Prostate gland (tissue), 2 donors: ENCODE measurements at regions not wholly inside any gene's neighbourhood (a gene's known extent, or its start where the extent isn't known, plus 50 kb on each side); places are given as distances from the start of the nearest gene placed in this dataset.

Experiments
- POLR2A ChIP-seq: fragments of 450-650 bp; IDR thresholded peaks from one replicate; pipeline ENCODE4 v1.6.1; 2016; ENCODE audit warnings: antibody characterized with exemption, mild to moderate bottlenecking
- POLR2AphosphoS5 ChIP-seq: sonication (generic); formaldehyde crosslinking; IDR thresholded peaks from one replicate; pipeline ENCODE4 v1.6.1; 2017; ENCODE audit warnings: antibody characterized with exemption
- TF ChIP-seq, protein P1 (sequence below), 4 experiments: fragments of 200-600 bp in 2 of 4; fragments of 450-650 bp in 2 of 4; sonication (generic) in 2 of 4; IDR thresholded peaks; 1 replicate in 3 of 4; 2 replicates in 1 of 4; pipeline ENCODE4 v1.5.1; 2016 to 2019; ENCODE audit warnings: antibody characterized with exemption in 4 of 4, mild to moderate bottlenecking in 2 of 4, moderate library complexity in 2 of 4

DNA sequence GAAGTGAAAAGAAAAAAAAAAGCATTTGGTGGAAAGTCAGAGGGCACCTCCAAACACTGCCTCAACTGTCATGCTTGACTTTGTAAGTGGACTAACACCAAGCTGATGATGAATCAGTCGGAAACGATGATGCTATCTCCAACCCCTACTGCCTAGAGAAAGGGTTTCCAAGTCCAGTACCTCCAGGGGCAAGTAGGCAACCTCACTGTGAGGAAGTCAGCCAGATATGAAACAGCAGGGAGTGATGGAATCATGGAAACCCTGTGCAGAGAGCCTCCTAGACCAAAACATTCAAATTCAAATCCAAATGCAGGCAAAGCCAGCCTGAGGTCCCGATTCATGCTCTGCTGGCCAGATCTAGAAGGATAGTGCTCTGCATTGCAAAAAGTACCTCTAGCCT, 100.9 kb upstream of the SERP2 start:
- TF ChIP-seq, protein P1, sequence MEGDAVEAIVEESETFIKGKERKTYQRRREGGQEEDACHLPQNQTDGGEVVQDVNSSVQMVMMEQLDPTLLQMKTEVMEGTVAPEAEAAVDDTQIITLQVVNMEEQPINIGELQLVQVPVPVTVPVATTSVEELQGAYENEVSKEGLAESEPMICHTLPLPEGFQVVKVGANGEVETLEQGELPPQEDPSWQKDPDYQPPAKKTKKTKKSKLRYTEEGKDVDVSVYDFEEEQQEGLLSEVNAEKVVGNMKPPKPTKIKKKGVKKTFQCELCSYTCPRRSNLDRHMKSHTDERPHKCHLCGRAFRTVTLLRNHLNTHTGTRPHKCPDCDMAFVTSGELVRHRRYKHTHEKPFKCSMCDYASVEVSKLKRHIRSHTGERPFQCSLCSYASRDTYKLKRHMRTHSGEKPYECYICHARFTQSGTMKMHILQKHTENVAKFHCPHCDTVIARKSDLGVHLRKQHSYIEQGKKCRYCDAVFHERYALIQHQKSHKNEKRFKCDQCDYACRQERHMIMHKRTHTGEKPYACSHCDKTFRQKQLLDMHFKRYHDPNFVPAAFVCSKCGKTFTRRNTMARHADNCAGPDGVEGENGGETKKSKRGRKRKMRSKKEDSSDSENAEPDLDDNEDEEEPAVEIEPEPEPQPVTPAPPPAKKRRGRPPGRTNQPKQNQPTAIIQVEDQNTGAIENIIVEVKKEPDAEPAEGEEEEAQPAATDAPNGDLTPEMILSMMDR (IDR thresholded peaks at IDR 0.05) = no peak
- TF ChIP-seq POLR2A (no peak), POLR2AphosphoS5 (no peak)
